ENCODE measurements at regions not wholly inside any gene's neighbourhood (a gene's known extent, or its start where the extent isn't known, plus 50 kb on each side); places are given as distances from the start of the nearest gene placed in this dataset.
"Not testable (repeated sequence)": the region's sequence is repeated elsewhere in the genome, so short reads cannot be mapped to it uniquely, and the experiment has no call there.

- H3K27ac ChIP-seq: peak overlapping the region; percentile 92
- ChIA-PET POLR2A (ENCODE audit: low non-redundant PET) (no interaction called here), CTCF (no interaction called here)
- DNase-seq (ENCODE audit: low spot score): peak; percentile 30
- TF ChIP-seq, protein P1, sequence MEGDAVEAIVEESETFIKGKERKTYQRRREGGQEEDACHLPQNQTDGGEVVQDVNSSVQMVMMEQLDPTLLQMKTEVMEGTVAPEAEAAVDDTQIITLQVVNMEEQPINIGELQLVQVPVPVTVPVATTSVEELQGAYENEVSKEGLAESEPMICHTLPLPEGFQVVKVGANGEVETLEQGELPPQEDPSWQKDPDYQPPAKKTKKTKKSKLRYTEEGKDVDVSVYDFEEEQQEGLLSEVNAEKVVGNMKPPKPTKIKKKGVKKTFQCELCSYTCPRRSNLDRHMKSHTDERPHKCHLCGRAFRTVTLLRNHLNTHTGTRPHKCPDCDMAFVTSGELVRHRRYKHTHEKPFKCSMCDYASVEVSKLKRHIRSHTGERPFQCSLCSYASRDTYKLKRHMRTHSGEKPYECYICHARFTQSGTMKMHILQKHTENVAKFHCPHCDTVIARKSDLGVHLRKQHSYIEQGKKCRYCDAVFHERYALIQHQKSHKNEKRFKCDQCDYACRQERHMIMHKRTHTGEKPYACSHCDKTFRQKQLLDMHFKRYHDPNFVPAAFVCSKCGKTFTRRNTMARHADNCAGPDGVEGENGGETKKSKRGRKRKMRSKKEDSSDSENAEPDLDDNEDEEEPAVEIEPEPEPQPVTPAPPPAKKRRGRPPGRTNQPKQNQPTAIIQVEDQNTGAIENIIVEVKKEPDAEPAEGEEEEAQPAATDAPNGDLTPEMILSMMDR (conservative IDR thresholded peaks at IDR 0.05; ENCODE audit: low read depth): no peak
These were observed 139.1 kb downstream of the ZNF675 start for GRCh38 chr19:23547816-23548430.

- ChIA-PET CTCF (no interaction called here), POLR2A (ENCODE audit: low non-redundant PET) (no interaction called here)
- DNase-seq (ENCODE audit: low spot score): no peak
- no peak overlapping the region; the same call in 1 of the 2 replicates for H3K27ac ChIP-seq
- TF ChIP-seq, protein P1 (conservative IDR thresholded peaks at IDR 0.05; ENCODE audit: low read depth): no peak
These were observed 139.9 kb downstream of the ZNF675 start for GRCh38 chr19:23547156-23547555.

- no peak overlapping the region for H3K27ac ChIP-seq
- ChIA-PET CTCF (no interaction called here), POLR2A (ENCODE audit: low non-redundant PET) (no interaction called here)
- TF ChIP-seq, protein P1 (conservative IDR thresholded peaks at IDR 0.05; ENCODE audit: low read depth): no peak
- DNase-seq (ENCODE audit: low spot score): no peak
These were observed 143.7 kb downstream of the ZNF675 start for GRCh38 chr19:23543351-23543750.

DNA sequence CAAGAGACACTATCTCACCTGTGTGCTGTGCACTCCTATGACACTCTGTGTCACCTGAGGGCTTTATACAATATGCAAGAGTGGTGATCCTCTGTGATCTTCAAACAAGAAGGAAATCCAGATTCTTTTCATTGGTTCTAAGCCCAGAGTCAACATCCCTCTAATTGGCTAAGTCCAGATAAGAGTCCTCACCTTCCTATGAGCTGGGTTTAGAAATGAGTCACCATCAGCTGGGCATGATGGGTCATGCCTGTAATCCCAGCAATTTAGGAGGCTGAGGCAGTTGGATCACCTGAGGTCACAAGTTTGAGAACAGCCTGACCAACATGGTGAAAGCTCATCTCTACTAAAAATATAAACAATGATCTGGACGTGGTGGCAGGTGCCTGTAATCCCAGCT is 144.4 kb downstream of the ZNF675 start:
- ChIA-PET POLR2A (ENCODE audit: low non-redundant PET) (no interaction called here), CTCF (no interaction called here)
- TF ChIP-seq, protein P1 (conservative IDR thresholded peaks at IDR 0.05; ENCODE audit: low read depth): no peak
- no peak for DNase-seq (ENCODE audit: low spot score)
- no peak overlapping the region for H3K27ac ChIP-seq

DNA sequence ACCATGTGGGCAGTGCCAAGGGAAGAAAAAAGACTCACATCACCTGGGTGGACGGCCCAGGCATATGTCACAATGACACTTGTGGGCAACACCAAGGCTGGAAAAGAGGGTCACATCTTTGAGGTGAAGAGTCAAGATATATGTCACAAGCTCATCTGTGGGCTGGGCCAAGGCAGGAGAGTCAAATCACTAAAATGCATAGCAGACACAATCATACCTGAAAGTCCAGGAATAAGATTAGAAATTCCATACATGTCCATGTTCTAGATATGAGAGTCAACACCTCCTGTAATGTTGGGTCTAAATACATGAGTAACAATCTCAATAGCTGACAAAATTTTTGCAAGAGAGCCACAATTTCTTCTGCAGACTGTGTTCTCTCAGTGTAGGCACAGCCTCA is 145.0 kb downstream of the ZNF675 start:
- POLR2A ChIA-PET (ENCODE audit: low non-redundant PET): no interaction called here
- CTCF ChIA-PET: no interaction called here
- TF ChIP-seq, protein P1 (conservative IDR thresholded peaks at IDR 0.05; ENCODE audit: low read depth): no peak
- DNase-seq (ENCODE audit: low spot score): no peak
- no peak overlapping the region for H3K27ac ChIP-seq

GRCh38 chr19:23540180-23540579 is 144.9 kb upstream of the ZNF91 start:
- H3K27ac ChIP-seq; DNase-seq (ENCODE audit: low spot score); CTCF ChIA-PET: not testable (repeated sequence)
- POLR2A ChIA-PET (ENCODE audit: low non-redundant PET): interaction anchor here (0.6 kb wide), 1 partner anchor 145 kb away, joined by 4 read pairs; the partner anchor contains the start of gene ZNF91

DNA sequence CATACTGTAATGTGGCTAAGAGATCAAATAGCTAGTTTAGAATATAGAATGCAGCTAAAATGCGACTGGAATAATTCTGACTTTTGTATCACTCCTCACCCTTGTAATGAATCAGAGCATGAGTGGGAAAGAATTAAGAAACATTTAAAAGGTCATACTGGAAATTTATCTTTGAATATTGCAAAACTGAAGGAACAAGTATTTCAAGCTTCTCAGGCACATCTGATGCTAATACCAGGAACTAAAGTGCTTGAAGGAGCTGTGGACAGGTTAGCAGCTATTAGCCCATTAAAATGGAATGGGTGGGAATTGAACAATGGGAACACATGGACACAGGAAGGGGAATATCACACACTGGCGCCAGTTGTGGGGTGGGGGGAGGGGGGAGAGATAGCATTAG is 144.2 kb upstream of the ZNF91 start:
- ChIA-PET POLR2A (ENCODE audit: low non-redundant PET) (interaction anchor here (0.6 kb wide), 1 partner anchor 144 kb away, joined by 4 read pairs; the partner anchor contains the start of gene ZNF91), CTCF (no interaction called here)
- no peak for DNase-seq (ENCODE audit: low spot score)
- no peak overlapping the region for H3K27ac ChIP-seq
- TF ChIP-seq, protein P1 (conservative IDR thresholded peaks at IDR 0.05; ENCODE audit: low read depth): no peak

DNA sequence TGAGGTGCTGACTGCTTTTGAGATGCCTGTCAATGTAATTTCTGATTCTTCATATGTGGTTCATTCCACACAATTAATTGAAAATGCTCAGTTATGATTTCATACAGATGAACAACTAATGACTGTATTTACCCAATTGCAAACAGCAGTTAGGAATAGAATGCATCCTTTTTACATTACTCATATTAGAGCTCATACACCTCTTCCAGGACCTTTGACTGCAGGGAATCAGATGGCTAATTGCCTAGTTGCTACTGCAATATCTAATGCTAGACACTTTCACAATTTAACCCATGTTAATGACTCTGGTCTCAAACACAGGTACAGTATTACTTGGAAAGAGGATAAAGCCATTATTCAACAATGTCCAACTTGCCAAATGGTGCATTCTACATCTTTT is 141.9 kb upstream of the ZNF91 start:
- POLR2A ChIA-PET (ENCODE audit: low non-redundant PET); DNase-seq (ENCODE audit: low spot score); H3K27ac ChIP-seq: not testable (repeated sequence)
- CTCF ChIA-PET: interaction anchor here (0.6 kb wide), 1 partner anchor 13 kb away, joined by 3 read pairs; no protein-coding TSS in a partner anchor

DNA sequence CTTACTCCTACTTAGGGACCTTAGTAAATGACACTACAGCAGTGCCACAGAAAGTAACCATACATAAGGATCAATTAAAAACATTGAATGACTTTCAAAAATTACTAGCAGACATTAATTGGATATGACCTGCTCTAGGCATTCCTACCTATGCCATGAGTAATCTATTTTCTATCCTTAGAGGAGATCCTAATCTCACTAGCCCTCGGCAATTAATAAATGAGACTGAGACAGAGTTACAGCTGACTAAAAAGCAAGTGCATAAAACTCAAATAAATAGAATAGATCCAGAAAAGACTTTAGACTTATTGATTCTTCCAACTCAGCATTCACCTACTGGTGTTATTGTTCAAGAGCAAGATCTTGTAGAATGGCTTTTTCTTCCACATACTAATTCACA is 141.1 kb upstream of the ZNF91 start:
- H3K27ac ChIP-seq; POLR2A ChIA-PET (ENCODE audit: low non-redundant PET); DNase-seq (ENCODE audit: low spot score); CTCF ChIA-PET: not testable (repeated sequence)

GRCh38 chr19:23535901-23536300 is 140.6 kb upstream of the ZNF91 start:
- CTCF ChIA-PET; H3K27ac ChIP-seq; POLR2A ChIA-PET (ENCODE audit: low non-redundant PET); DNase-seq (ENCODE audit: low spot score): not testable (repeated sequence)

DNA sequence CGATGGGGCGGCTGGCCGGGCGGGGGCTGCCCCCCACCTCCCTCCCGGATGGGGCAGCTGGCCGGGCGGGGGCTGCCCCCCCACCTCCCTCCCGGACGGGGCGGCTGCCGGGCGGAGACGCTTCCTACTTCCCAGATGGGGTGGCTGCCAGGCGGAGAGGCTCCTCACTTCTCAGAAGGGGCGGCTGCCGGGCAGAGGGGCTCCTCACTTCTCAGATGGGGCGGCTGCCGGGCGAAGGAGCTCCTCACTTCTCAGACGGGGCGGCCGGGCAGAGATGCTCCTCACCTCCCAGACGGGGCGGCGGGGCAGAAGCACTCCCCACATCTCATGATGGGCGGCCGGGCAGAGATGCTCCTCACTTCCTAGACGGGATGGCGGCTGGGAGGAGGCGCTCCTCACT is 138.2 kb upstream of the ZNF91 start:
- CTCF ChIA-PET; DNase-seq (ENCODE audit: low spot score); POLR2A ChIA-PET (ENCODE audit: low non-redundant PET); H3K27ac ChIP-seq: not testable (repeated sequence)
